DMS53 treated with DMSO at 0.1 percent for 48 hours (cell line): ENCODE measurements at regions not wholly inside any gene's neighbourhood (a gene's known extent, or its start where the extent isn't known, plus 50 kb on each side); places are given as distances from the start of the nearest gene placed in this dataset.
A peak's percentile ranks its signal among the peaks of the same experiment; 100 is the strongest.
"Not testable (repeated sequence)": the region's sequence is repeated elsewhere in the genome, so short reads cannot be mapped to it uniquely, and the experiment has no call there.

ENCODE experiments used
- DNase-seq: peaks from one replicate; lab custom pipeline; 2025; ENCODE audit not compliant: unreplicated experiment; lab: John Stamatoyannopoulos, UW

GRCh38 chr7:113269592-113269991 is 151.2 kb upstream of the SMIM30 start:
- not testable (repeated sequence) for DNase-seq

GRCh38 chr7:113268757-113269156 is 150.4 kb upstream of the SMIM30 start:
- DNase-seq, result no peak

- no peak for DNase-seq
These were observed 149.5 kb upstream of the SMIM30 start for GRCh38 chr7:113267885-113268284.

GRCh38 chr7:113267271-113267670 is 148.9 kb upstream of the SMIM30 start:
- DNase-seq, result no peak

- no peak for DNase-seq
These were observed 145.4 kb upstream of the SMIM30 start for GRCh38 chr7:113263749-113264148.

GRCh38 chr7:113263215-113263742 is 144.9 kb upstream of the SMIM30 start:
- not testable (repeated sequence) for DNase-seq

- no peak for DNase-seq
These were observed 138.7 kb upstream of the SMIM30 start for GRCh38 chr7:113256883-113257531.

GRCh38 chr7:113247198-113247597 is 128.8 kb upstream of the SMIM30 start:
- no peak for DNase-seq

- no peak for DNase-seq
These were observed 128.4 kb upstream of the SMIM30 start for GRCh38 chr7:113246738-113247137.

- DNase-seq, result no peak
These were observed 114.5 kb upstream of the SMIM30 start for GRCh38 chr7:113232885-113233284.

GRCh38 chr7:113230691-113231090 is 112.3 kb upstream of the SMIM30 start:
- no peak for DNase-seq

- peak; percentile 9 for DNase-seq
These were observed 99.0 kb upstream of the SMIM30 start for GRCh38 chr7:113217314-113217713.

- no peak for DNase-seq
These were observed 97.7 kb upstream of the SMIM30 start for GRCh38 chr7:113216038-113216437.

- DNase-seq, result no peak
These were observed 91.3 kb upstream of the SMIM30 start for GRCh38 chr7:113209449-113210203.

GRCh38 chr7:113207931-113208330 is 89.6 kb upstream of the SMIM30 start:
- no peak for DNase-seq

GRCh38 chr7:113207441-113207840 is 89.1 kb upstream of the SMIM30 start:
- DNase-seq, result no peak

- DNase-seq, result no peak
These were observed 86.1 kb upstream of the SMIM30 start for GRCh38 chr7:113204415-113204814.

- no peak for DNase-seq
These were observed 83.9 kb upstream of the SMIM30 start for GRCh38 chr7:113202284-113202683.

- no peak for DNase-seq
These were observed 81.9 kb upstream of the SMIM30 start for GRCh38 chr7:113200281-113200680.

GRCh38 chr7:113199841-113200240 is 81.5 kb upstream of the SMIM30 start:
- no peak for DNase-seq

- DNase-seq, result no peak
These were observed 80.8 kb upstream of the SMIM30 start for GRCh38 chr7:113199136-113199535.

- DNase-seq, result no peak
These were observed 79.9 kb upstream of the SMIM30 start for GRCh38 chr7:113198226-113198625.
